Bronchial epithelial cell (primary cell): ENCODE measurements at regions not wholly inside any gene's neighbourhood (a gene's known extent, or its start where the extent isn't known, plus 50 kb on each side); places are given as distances from the start of the nearest gene placed in this dataset.

Experiments used
- DNase-seq: peaks from one replicate; pipeline ENCODE4 v3.0.0-alpha.2; 2010; ENCODE audit warnings: low read depth
- FAIRE-seq: peaks from 2 replicates; lab custom pipeline; 2011; peaks lifted over from hg19 to GRCh38; lab: Jason Lieb, UNC
- H3K27me3 ChIP-seq: 2 replicates; pipeline ENCODE4 v1.5.1; 2011; ENCODE audit warnings: low read length; ENCODE audit not compliant: control insufficient read depth, insufficient read depth
- H3K36me3 ChIP-seq: 2 replicates; pipeline ENCODE4 v1.5.1; 2011; ENCODE audit warnings: low read length; ENCODE audit not compliant: control insufficient read depth, insufficient read depth
- H3K4me3 ChIP-seq: 2 replicates; pipeline ENCODE4 v1.5.1; 2011; ENCODE audit warnings: mild to moderate bottlenecking, low read depth, low read length, control low read depth
- CTCF ChIP-seq: IDR thresholded peaks from 2 replicates; pipeline ENCODE4 v1.5.1; 2011; ENCODE audit warnings: mild to moderate bottlenecking, moderate library complexity, low read length, control low read depth, inconsistent platforms; ENCODE audit not compliant: insufficient read depth, severe bottlenecking

- no peak for TF ChIP-seq CTCF
- DNase-seq, result peak; percentile 83
- FAIRE-seq, result no peak
- Histone ChIP-seq H3K4me3 (no peak overlapping the region), H3K27me3 (no peaks in the 10 kb centered on the region), H3K36me3 (no peaks in the 10 kb centered on the region)
Measured at GRCh38 chr2:215218587-215219577, 80.5 kb upstream of the ABCA12 start.

GRCh38 chr2:215216806-215217205 lies 78.4 kb upstream of the ABCA12 start:
- Histone ChIP-seq H3K36me3 (no peaks in the 10 kb centered on the region), H3K4me3 (no peak overlapping the region), H3K27me3 (no peaks in the 10 kb centered on the region)
- FAIRE-seq (no peak), DNase-seq (no peak)
- no peak for TF ChIP-seq CTCF

GRCh38 chr2:215215637-215216036 lies 77.2 kb upstream of the ABCA12 start:
- Histone ChIP-seq H3K36me3 (no peaks in the 10 kb centered on the region), H3K4me3 (no peak overlapping the region), H3K27me3 (no peaks in the 10 kb centered on the region)
- TF ChIP-seq CTCF, result no peak
- FAIRE-seq, result no peak
- no peak for DNase-seq

- FAIRE-seq (no peak), DNase-seq (no peak)
- TF ChIP-seq CTCF, result no peak
- Histone ChIP-seq H3K4me3 (no peak overlapping the region), H3K27me3 (no peaks in the 10 kb centered on the region), H3K36me3 (no peaks in the 10 kb centered on the region)
Measured at GRCh38 chr2:215210082-215210481, 71.7 kb upstream of the ABCA12 start.

GRCh38 chr2:215207791-215208367 lies 69.5 kb upstream of the ABCA12 start:
- H3K27me3 ChIP-seq, result no peaks in the 10 kb centered on the region
- FAIRE-seq, result no peak
- TF ChIP-seq CTCF, result no peak

More at GRCh38 chr2:215207791-215208367, 69.5 kb upstream of the ABCA12 start:
- DNase-seq, result no peak
- H3K36me3 ChIP-seq, result no peaks in the 10 kb centered on the region
- no peak overlapping the region for H3K4me3 ChIP-seq
